H1 (cell line): ENCODE measurements at regions not wholly inside any gene's neighbourhood (a gene's known extent, or its start where the extent isn't known, plus 50 kb on each side); places are given as distances from the start of the nearest gene placed in this dataset.

ENCODE experiments used
- ATF3 ChIP-seq: IDR thresholded peaks from 2 replicates; pipeline ENCODE4 v1.6.1; 2011; ENCODE audit warnings: low read depth, mild to moderate bottlenecking, low read length; ENCODE audit not compliant: insufficient read depth
- EP300 ChIP-seq, 2 experiments: IDR thresholded peaks; 1 replicate in 1 of 2; 2 replicates in 1 of 2; pipeline ENCODE4 v1.6.1; 2011 to 2012; ENCODE audit warnings: low read depth in 2 of 2, low read length in 2 of 2, mild to moderate bottlenecking in 2 of 2, borderline replicate concordance in 1 of 2, inconsistent platforms in 1 of 2, moderate library complexity in 1 of 2
- EZH2 ChIP-seq: fragments of 200-600 bp; sonication (generic); IDR thresholded peaks from 2 replicates; pipeline ENCODE4 v1.7.1; 2012; ENCODE audit warnings: low read depth, mild to moderate bottlenecking, moderate library complexity, low read length, inconsistent platforms; ENCODE audit not compliant: severe bottlenecking
- MAFK ChIP-seq: IDR thresholded peaks from 2 replicates; pipeline ENCODE4 v1.6.1; 2012; ENCODE audit warnings: low read depth, mild to moderate bottlenecking, improper control_type of control experiment, low read length
- POLR2A ChIP-seq, 2 experiments: IDR thresholded peaks; 1 replicate in 1 of 2; 2 replicates in 1 of 2; pipeline ENCODE4 v1.6.1; 2011; ENCODE audit warnings: low read depth in 2 of 2, low read length in 2 of 2, mild to moderate bottlenecking in 2 of 2; ENCODE audit errors: control extremely low read depth in 1 of 2
- POLR2AphosphoS5 ChIP-seq: IDR thresholded peaks from 2 replicates; pipeline ENCODE4 v1.6.1; 2011; ENCODE audit warnings: low read depth, low read length
- SP1 ChIP-seq: IDR thresholded peaks from 2 replicates; pipeline ENCODE4 v1.6.1; 2011; ENCODE audit warnings: low read depth, low read length
- SP2 ChIP-seq: IDR thresholded peaks from 2 replicates; pipeline ENCODE4 v1.6.1; 2012; ENCODE audit warnings: mild to moderate bottlenecking, low read length, inconsistent platforms
- ZNF274 ChIP-seq: IDR thresholded peaks from 2 replicates; pipeline ENCODE4 v1.7.0; 2012; ENCODE audit warnings: low read length, borderline replicate concordance; ENCODE audit errors: extremely low read depth
- TF ChIP-seq, protein P1 (sequence below), 3 experiments: IDR thresholded peaks; 1 replicate in 2 of 3; 2 replicates in 1 of 3; pipeline versions ENCODE4 v1.5.1 to v1.6.1; 2011; ENCODE audit warnings: low read length in 3 of 3, mild to moderate bottlenecking in 3 of 3, inconsistent platforms in 2 of 3, low read depth in 1 of 3, moderate library complexity in 1 of 3; ENCODE audit not compliant: insufficient read depth in 1 of 3; ENCODE audit errors: control extremely low read depth in 1 of 3
- TF ChIP-seq, protein P2 (sequence below): IDR thresholded peaks from 2 replicates; pipeline ENCODE4 v1.6.1; 2012; ENCODE audit warnings: inconsistent platforms

DNA sequence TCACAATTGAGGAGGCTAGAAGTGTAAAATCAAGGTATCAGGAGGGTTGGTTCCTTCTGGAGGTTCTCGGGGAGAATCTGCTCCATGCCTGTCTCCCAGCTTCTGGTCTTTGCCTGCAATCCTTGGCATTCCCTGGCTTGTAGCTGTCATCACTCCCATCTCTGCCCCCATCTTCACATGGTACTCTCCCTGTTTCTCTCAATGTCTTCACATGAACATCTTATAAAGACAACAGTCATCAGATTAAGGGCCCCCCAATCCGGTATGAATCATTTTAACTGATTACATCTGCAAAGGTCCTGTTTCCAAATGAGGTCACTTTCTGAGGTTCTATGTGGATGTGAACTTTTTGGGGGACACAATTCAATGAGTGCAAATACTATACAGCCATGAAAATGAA lies 113.0 kb upstream of the GALNT15 start:
- TF ChIP-seq, protein P1, sequence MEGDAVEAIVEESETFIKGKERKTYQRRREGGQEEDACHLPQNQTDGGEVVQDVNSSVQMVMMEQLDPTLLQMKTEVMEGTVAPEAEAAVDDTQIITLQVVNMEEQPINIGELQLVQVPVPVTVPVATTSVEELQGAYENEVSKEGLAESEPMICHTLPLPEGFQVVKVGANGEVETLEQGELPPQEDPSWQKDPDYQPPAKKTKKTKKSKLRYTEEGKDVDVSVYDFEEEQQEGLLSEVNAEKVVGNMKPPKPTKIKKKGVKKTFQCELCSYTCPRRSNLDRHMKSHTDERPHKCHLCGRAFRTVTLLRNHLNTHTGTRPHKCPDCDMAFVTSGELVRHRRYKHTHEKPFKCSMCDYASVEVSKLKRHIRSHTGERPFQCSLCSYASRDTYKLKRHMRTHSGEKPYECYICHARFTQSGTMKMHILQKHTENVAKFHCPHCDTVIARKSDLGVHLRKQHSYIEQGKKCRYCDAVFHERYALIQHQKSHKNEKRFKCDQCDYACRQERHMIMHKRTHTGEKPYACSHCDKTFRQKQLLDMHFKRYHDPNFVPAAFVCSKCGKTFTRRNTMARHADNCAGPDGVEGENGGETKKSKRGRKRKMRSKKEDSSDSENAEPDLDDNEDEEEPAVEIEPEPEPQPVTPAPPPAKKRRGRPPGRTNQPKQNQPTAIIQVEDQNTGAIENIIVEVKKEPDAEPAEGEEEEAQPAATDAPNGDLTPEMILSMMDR (IDR thresholded peaks at IDR 0.05; ENCODE audit: control extremely low read depth in 1 of 3, insufficient read depth in 1 of 3, low read depth in 1 of 3, low read length in 3 of 3) = no peak
- TF ChIP-seq POLR2AphosphoS5 (no peak), MAFK (no peak), ZNF274 (no peak), ATF3 (no peak), SP1 (no peak), SP2 (no peak), EZH2 (no peak), EP300 (IDR thresholded peaks at IDR 0.05; ENCODE audit: borderline replicate concordance in 1 of 2, low read depth in 2 of 2, low read length in 2 of 2) (no peak), POLR2A (IDR thresholded peaks at IDR 0.05; ENCODE audit: control extremely low read depth in 1 of 2, low read depth in 2 of 2, low read length in 2 of 2) (no peak)
- TF ChIP-seq, protein P2, sequence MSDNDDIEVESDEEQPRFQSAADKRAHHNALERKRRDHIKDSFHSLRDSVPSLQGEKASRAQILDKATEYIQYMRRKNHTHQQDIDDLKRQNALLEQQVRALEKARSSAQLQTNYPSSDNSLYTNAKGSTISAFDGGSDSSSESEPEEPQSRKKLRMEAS = no peak
